ENCODE measurements at regions not wholly inside any gene's neighbourhood (a gene's known extent, or its start where the extent isn't known, plus 50 kb on each side); places are given as distances from the start of the nearest gene placed in this dataset.

GRCh38 chr2:10183146-10183675 is 60.7 kb downstream of the RRM2 start:
- DNase-seq (ENCODE audit: low read depth, low spot score), result no peak

DNA sequence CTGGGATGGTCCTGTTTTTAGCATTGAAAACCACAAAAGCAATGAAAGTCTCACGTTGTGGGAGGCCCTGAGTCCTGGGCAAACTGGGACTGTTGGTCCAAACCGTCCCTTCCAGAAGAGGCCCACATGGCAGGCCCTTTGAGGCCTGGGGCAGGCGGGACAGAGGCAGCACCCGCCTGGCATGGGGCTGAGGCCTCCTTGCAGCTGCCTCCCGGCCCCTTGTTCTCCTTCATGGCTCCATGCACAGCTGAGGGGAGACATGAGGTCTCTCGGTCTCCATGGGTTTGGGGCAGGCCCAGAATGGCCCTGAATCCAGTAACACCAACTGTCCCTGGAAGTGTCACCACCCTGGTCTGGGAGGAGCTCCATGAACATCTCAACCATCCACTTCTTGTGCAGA is 61.9 kb downstream of the RRM2 start:
- DNase-seq (ENCODE audit: low read depth, low spot score), result no peak

- no peak for DNase-seq (ENCODE audit: low read depth, low spot score)
Measured at GRCh38 chr2:10185046-10185445, 62.5 kb downstream of the RRM2 start.

- no peak for DNase-seq (ENCODE audit: low read depth, low spot score)
Measured at GRCh38 chr2:10185755-10186154, 63.2 kb downstream of the RRM2 start.

DNA sequence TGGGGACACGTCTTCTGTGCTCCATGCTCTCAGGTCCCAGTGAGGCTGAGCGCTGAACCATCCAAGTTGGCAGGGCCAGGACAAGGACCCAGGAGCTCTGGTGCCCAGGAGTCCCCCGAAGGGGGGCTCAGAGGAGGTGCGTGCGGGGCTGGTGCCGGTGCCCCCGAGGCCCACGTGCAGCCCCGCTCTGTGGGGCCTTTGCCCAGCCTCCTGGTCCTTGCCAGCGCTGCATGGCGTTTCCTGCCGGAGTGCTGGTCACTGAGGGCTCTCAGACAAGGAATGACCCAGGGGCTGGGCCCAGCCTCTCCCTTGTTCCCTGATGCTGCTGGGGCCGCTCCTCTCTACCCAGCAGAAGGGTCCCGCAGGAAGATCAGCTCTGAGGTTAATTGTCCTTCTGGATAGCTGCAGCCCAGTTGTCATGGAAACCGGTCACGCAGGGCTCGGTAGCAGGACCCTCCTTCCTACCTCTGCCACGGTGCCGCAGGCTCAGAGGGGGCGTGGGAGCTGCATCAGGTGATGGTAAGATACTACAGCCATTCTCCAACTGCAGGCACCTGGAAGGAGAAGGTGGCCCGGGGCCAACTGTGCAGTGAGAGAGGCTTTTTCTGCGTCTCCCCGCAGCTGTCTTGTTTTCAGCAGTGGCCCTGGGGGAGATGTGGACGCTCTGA is 64.5 kb downstream of the RRM2 start:
- no peak for DNase-seq (ENCODE audit: low read depth, low spot score)

DNA sequence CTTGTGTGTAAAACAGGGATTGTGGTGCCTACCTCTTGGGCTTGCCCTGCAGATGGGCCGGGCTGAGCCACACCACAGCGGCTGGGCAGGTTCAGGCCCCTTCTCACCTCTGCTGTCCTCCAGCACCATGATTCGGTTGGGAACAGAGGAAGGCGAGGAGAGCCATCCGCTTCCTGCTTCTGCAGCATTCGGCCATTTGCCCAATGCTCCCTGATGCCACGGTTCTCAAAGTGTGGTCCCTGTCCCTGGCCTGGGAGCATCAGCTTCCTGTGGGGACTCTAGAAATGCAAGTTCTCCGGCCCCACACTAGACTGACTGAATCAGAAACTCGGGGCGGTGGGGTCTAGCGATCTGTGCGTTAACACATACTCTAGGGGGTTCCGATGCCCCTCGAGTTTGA is 65.1 kb downstream of the RRM2 start:
- no peak for DNase-seq (ENCODE audit: low read depth, low spot score)

GRCh38 chr2:10188211-10188610 is 65.7 kb downstream of the RRM2 start:
- DNase-seq (ENCODE audit: low read depth, low spot score), result peak; percentile 62

DNA sequence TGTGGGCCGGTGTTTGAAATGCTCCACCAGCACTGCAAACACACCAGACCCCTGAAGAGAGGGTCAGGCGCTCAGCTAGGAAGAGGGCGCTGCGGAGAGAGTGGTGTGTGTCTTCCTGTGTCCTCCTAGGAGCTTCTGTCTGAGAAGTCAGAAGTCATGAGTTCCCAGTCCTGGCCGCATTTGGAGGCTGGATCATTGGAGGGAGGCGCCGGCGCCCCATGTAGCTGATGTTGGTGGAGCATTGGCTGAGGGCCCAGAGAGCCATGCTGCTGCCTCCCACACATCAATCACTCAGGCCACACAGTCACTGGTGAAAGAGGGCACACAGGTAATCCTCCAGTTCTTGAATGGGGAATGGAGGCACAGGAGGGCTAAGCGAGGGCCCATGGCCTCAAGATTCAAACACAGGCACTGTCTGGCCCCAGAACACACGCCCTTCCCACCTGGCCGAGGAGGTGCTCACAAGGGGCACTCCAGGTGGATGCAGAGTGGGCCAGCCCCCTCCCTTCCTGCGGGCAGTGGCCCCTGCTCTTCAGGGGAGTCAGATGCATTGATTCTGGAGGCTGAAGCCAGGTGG is 66.3 kb downstream of the RRM2 start:
- no peak for DNase-seq (ENCODE audit: low read depth, low spot score)

- DNase-seq (ENCODE audit: low read depth, low spot score), result no peak
Measured at GRCh38 chr2:10190255-10190654, 67.7 kb downstream of the RRM2 start.

DNA sequence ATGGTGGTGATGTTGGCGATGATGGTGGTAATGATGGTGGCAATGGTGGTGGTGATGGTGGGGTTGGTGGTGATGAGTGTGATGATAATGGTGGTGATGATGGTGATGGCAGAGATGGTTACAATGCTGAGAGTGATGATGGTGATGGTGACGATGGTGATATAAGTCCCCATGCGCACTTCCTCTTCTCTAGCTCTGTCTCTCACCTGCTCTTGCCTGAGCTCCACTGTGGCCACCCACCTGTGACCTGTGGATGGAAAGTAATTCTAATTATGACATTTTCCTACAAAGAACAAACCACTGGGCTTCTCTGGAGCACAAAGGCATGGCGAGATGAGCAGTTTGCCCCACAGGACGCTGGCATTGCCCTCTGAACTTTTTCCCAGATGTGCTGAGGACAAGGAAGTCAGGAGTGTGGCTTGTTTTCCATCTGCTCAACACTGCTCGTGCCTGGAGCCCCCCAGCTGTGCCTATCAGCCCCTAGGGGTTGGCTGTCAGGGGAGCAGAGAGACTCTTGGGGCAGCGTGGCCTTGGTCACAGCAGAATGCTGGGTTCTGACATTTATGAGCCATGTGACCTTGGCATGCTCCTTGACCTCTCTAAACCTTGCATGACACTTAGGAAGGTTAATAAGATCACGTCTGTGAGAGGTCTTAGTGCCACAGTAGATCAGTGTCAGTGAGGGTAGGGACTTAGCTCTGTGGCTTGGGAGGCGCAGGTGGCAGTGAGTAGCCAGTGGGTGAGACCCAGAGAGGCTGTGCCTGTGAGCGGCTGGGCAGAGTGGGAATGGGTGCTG is 68.4 kb downstream of the RRM2 start:
- DNase-seq (ENCODE audit: low read depth, low spot score), result no peak

- DNase-seq (ENCODE audit: low read depth, low spot score), result no peak
Measured at GRCh38 chr2:10191554-10191953, 69.0 kb downstream of the RRM2 start.

DNA sequence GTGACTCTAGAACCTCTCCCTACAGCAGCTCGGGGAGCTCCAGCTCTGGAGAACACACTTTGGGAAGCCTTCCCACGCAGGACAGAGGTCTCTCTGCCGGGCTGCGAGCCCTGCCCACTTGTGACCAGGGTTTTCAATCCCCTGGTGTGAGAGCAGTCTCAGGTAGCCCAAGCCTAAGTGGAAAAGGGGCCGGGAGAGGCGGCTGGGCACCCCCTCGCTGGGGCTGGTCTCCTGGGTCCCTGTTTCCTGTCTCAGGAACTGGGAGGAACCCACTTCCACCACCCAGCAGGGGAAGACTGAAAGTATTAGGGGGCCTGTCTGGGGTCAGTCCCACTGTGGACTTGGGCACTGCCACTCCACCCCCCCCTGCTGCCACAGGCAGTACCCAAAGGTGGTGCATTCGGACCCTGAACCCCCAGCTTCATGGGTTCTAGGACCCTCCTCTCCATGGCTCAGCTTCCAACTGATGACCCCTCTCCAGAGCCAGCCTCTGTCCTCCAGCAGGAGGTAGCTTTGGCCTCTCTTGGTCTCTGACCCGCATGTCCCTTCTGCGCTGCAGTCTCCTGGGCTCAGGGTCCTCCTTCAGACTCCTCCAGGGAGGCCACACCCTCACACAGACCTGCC is 70.0 kb downstream of the RRM2 start:
- DNase-seq (ENCODE audit: low read depth, low spot score), result no peak

- DNase-seq (ENCODE audit: low read depth, low spot score), result no peak
Measured at GRCh38 chr2:10193276-10193795, 70.8 kb downstream of the RRM2 start.

DNA sequence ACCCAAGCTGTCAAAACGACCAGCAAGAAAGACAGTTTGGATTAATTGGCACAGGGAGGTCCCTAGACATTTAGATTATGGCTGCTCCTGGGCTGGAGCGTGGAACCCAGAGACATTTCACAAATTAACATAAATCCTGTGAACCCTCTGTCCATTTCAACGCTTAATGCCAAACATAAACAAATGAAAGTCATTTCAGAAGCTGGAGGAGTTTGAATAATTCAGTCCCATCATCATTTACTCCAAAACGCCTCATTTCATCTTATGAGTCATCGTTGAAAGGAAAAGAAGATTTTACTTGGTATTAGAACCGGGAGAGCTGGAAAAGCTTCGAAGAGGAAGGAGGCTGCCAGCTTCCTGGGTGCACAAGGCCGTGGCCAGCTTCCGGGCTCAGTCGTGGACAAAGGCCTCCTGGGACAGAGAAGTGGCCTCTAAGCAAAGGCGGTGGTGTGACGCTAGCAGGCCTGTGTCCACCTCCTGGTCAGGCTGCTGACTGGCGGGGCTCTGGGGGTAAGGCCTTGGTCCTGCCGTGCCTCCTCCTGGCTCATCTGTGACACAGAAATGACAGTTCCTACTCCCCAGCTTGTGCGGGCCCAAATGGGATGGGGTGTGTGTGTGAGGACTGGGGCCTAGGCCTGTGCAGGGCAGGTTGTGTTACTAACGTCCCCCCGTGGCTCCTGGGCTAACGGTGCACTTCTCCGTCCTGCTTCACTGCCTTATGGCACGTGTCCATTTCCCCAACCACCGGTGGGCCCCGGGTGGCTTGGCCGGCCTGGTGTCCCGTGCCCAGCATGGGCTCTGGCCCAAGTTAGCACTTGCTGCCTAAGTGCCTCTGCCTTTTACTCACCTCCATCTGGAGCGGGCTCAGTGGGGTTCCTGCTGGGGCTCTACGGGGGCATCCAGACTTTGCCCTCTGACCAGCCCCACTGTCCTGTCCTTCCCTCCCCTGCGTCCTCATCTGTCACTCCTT is 71.6 kb downstream of the RRM2 start:
- DNase-seq (ENCODE audit: low read depth, low spot score), result no peak

- DNase-seq (ENCODE audit: low read depth, low spot score), result no peak
Measured at GRCh38 chr2:10195278-10196109, 73.0 kb downstream of the RRM2 start.

GRCh38 chr2:10196110-10196892 is 73.8 kb downstream of the RRM2 start:
- DNase-seq (ENCODE audit: low read depth, low spot score), result no peak

DNA sequence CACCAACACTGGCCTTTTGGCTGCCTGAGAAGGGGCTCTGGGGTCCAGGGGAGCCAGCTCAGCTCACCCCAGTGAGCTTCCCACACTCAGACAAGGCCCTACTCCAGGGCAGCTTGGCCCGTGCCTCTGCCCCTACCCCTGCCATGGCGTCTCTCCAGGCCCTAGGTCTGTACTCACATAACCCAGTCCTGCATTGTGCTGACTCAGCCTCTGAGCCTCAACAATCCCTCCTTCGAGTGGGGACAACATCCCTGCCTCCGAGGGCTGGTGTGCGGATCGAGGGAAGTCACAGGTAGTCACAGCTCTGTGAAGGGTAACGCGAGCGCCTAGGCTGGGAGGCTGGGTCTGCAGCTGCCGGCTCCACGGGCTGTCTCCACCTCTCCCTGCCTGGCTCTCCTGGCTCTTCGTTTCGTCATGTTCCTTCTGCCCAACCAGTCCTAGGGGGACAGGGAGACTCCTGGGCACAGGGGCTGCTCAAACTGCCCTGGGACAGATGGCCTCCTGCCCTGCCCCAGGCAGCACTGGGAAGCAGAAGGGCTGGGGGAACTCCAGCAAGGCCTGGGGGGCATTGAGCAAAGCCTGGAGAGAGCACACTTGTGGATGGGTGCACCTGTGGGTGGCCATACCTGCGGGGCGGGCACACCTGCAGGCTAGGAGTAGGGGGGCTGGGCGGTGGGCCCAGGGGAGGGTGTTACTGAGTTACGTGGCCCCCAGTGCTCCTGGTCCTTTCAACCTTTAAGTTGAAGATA is 74.6 kb downstream of the RRM2 start:
- no peak for DNase-seq (ENCODE audit: low read depth, low spot score)

- DNase-seq (ENCODE audit: low read depth, low spot score), result no peak
Measured at GRCh38 chr2:10197697-10198076, 75.1 kb downstream of the RRM2 start.
